Loucy (cell line): ENCODE measurements at regions not wholly inside any gene's neighbourhood (a gene's known extent, or its start where the extent isn't known, plus 50 kb on each side); places are given as distances from the start of the nearest gene placed in this dataset.
"Not testable (repeated sequence)": the region's sequence is repeated elsewhere in the genome, so short reads cannot be mapped to it uniquely, and the experiment has no call there.

Experiments used
- H2AFZ ChIP-seq: fragments of 200-600 bp; sonication (generic); 2 replicates; pipeline ENCODE4 v1.6.0; 2016; ENCODE audit warnings: antibody characterized with exemption, mild to moderate bottlenecking, low read length, moderate library complexity
- H3F3A ChIP-seq: fragments of 200-600 bp; 2 replicates; pipeline ENCODE4 v1.6.0; 2016; ENCODE audit warnings: antibody characterized with exemption, low read depth, mild to moderate bottlenecking
- H3K27me3 ChIP-seq: fragments of 200-600 bp; sonication (generic); 2 replicates; pipeline ENCODE4 v1.6.1; 2014; ENCODE audit warnings: low read length, mild to moderate bottlenecking; ENCODE audit not compliant: insufficient read depth, poor library complexity, severe bottlenecking
- H3K36me3 ChIP-seq: fragments of 200-600 bp; sonication (generic); 2 replicates; pipeline ENCODE4 v1.6.1; 2016; ENCODE audit warnings: low read length; ENCODE audit not compliant: insufficient read depth
- H3K4me1 ChIP-seq: fragments of 200-600 bp; sonication (generic); 2 replicates; pipeline ENCODE4 v1.5.1; 2014; ENCODE audit warnings: low read length, mild to moderate bottlenecking; ENCODE audit not compliant: insufficient read depth, poor library complexity, severe bottlenecking
- H3K4me2 ChIP-seq: fragments of 200-600 bp; sonication (generic); 2 replicates; pipeline ENCODE4 v1.6.0; 2014; ENCODE audit warnings: antibody characterized with exemption, low read length, low read depth, mild to moderate bottlenecking; ENCODE audit not compliant: poor library complexity, severe bottlenecking
- H3K4me3 ChIP-seq: fragments of 200-600 bp; sonication (generic); 2 replicates; pipeline ENCODE4 v1.5.1; 2014; ENCODE audit warnings: low read length, mild to moderate bottlenecking, mixed read lengths; ENCODE audit not compliant: poor library complexity, severe bottlenecking
- H3K79me2 ChIP-seq: fragments of 200-600 bp; sonication (generic); 2 replicates; pipeline ENCODE4 v1.6.1; 2014; ENCODE audit warnings: low read length; ENCODE audit not compliant: insufficient read depth
- H3K9ac ChIP-seq: fragments of 200-600 bp; sonication (generic); 2 replicates; pipeline ENCODE4 v1.6.0; 2014; ENCODE audit warnings: mild to moderate bottlenecking, low read depth, low read length, moderate library complexity; ENCODE audit not compliant: poor library complexity, severe bottlenecking
- H3K9me2 ChIP-seq: fragments of 200-600 bp; sonication (generic); replicated peaks from 2 replicates; pipeline ENCODE4 v1.6.1; 2016; ENCODE audit warnings: low read depth, low read length, mixed read lengths
- H3K9me3 ChIP-seq: fragments of 200-600 bp; sonication (generic); 2 replicates; pipeline ENCODE4 v1.6.1; 2014; ENCODE audit warnings: mild to moderate bottlenecking, antibody characterized with exemption, low read length, low read depth; ENCODE audit not compliant: insufficient read depth
- H4K20me1 ChIP-seq: fragments of 200-600 bp; sonication (generic); 2 replicates; pipeline ENCODE4 v1.6.0; 2014; ENCODE audit warnings: antibody characterized with exemption, low read length, mild to moderate bottlenecking; ENCODE audit not compliant: insufficient read depth, poor library complexity, severe bottlenecking
- CTCF ChIP-seq: fragments of 200-600 bp; sonication (generic); conservative IDR thresholded peaks from 2 replicates; pipeline ENCODE4 v1.5.1; 2014; ENCODE audit warnings: mild to moderate bottlenecking, antibody characterized with exemption, low read length
- EZH2phosphoT487 ChIP-seq: fragments of 200-600 bp; IDR thresholded peaks from 2 replicates; pipeline ENCODE4 v1.6.1; 2018; ENCODE audit warnings: antibody characterized with exemption, mild to moderate bottlenecking, moderate library complexity, borderline replicate concordance

GRCh38 chr2:58762176-58762781, 521.2 kb upstream of the FANCL start:
- Histone ChIP-seq H3K4me3 (no peak overlapping the region), H3K4me1 (peaks cover 95% of the 10 kb centered on the region), H3K9ac (peak overlapping the region; percentile 76), H3K79me2 (peaks cover 4% of the 10 kb centered on the region; the same call in 1 of the 2 replicates), H3K27me3 (no peaks in the 10 kb centered on the region), H3K36me3 (no peaks in the 10 kb centered on the region), H3K9me2 (no peaks in the 10 kb centered on the region), H4K20me1 (no peaks in the 10 kb centered on the region), H3K4me2 (peak overlapping the region; percentile 21), H3K9me3 (no peaks in the 10 kb centered on the region), H3F3A (peaks cover 21% of the 10 kb centered on the region; the same call in 1 of the 2 replicates), H2AFZ (no peak overlapping the region)
- TF ChIP-seq EZH2phosphoT487 (no peak), CTCF (peak; percentile 87)

- H3K4me3 ChIP-seq = peak overlapping the region; percentile 53
- H3K9ac ChIP-seq = peak overlapping the region; percentile 76
- peaks cover 6% of the 10 kb centered on the region; the same call in 1 of the 2 replicates for H3K79me2 ChIP-seq
- no peaks in the 10 kb centered on the region; the same call in 1 of the 2 replicates for H3K9me3 ChIP-seq
- H3K9me2 ChIP-seq = no peaks in the 10 kb centered on the region
- no peaks in the 10 kb centered on the region for H3K27me3 ChIP-seq
- peak overlapping the region; percentile 71 for H3K4me2 ChIP-seq
- no peaks in the 10 kb centered on the region for H3K36me3 ChIP-seq
- no peak for TF ChIP-seq EZH2phosphoT487
- TF ChIP-seq CTCF = no peak
- H3K4me1 ChIP-seq = peaks cover 78% of the 10 kb centered on the region
- H2AFZ ChIP-seq = no peak overlapping the region; the same call in 1 of the 2 replicates
- peaks cover 20% of the 10 kb centered on the region; the same call in 1 of the 2 replicates for H3F3A ChIP-seq
- H4K20me1 ChIP-seq = no peaks in the 10 kb centered on the region
Observed at GRCh38 chr2:58757971-58758370, 516.8 kb upstream of the FANCL start.

- no peaks in the 10 kb centered on the region for H3K9me2 ChIP-seq
- H3K9me3 ChIP-seq = peaks cover 12% of the 10 kb centered on the region
- H3K36me3 ChIP-seq = no peaks in the 10 kb centered on the region
- no peaks in the 10 kb centered on the region for H4K20me1 ChIP-seq
- H3K27me3 ChIP-seq = no peaks in the 10 kb centered on the region
- peaks cover 20% of the 10 kb centered on the region; the same call in 1 of the 2 replicates for H3F3A ChIP-seq
- H3K79me2 ChIP-seq = peaks cover 6% of the 10 kb centered on the region; the same call in 1 of the 2 replicates
- H3K4me1 ChIP-seq = peaks cover 63% of the 10 kb centered on the region
- peak overlapping the region; percentile 53 for H3K4me3 ChIP-seq
- peak overlapping the region; percentile 44; the same call in 1 of the 2 replicates for H2AFZ ChIP-seq
- peak overlapping the region; percentile 76 for H3K9ac ChIP-seq
- TF ChIP-seq CTCF (no peak), EZH2phosphoT487 (no peak)
- H3K4me2 ChIP-seq = peak overlapping the region; percentile 71
Observed at GRCh38 chr2:58756336-58756735, 515.2 kb upstream of the FANCL start.

- H3K9ac ChIP-seq, H3K9me2 ChIP-seq, H3K79me2 ChIP-seq, H4K20me1 ChIP-seq, H3K36me3 ChIP-seq, H3K4me2 ChIP-seq, H3K27me3 ChIP-seq, H3K4me3 ChIP-seq, H2AFZ ChIP-seq: not testable (repeated sequence)
- peaks cover 35% of the 10 kb centered on the region for H3K4me1 ChIP-seq
- peaks cover 13% of the 10 kb centered on the region for H3K9me3 ChIP-seq
- peaks cover 12% of the 10 kb centered on the region; the same call in 1 of the 2 replicates for H3F3A ChIP-seq
Observed at GRCh38 chr2:58752507-58752906, 511.4 kb upstream of the FANCL start.

GRCh38 chr2:58751676-58752075, 510.6 kb upstream of the FANCL start:
- H3K79me2 ChIP-seq, H3K9ac ChIP-seq, H3F3A ChIP-seq, H3K4me2 ChIP-seq, H3K36me3 ChIP-seq, H3K9me2 ChIP-seq, H3K27me3 ChIP-seq, H3K4me3 ChIP-seq, H2AFZ ChIP-seq, H4K20me1 ChIP-seq: not testable (repeated sequence)
- peaks cover 27% of the 10 kb centered on the region for H3K4me1 ChIP-seq
- H3K9me3 ChIP-seq = peaks cover 13% of the 10 kb centered on the region
